GM12865 (cell line): ENCODE measurements at regions not wholly inside any gene's neighbourhood (a gene's known extent, or its start where the extent isn't known, plus 50 kb on each side); places are given as distances from the start of the nearest gene placed in this dataset.

ENCODE experiments used
- DNase-seq: peaks from one replicate; pipeline ENCODE4 v3.0.0; 2010; ENCODE audit warnings: low read depth
- H3K4me3 ChIP-seq: 2 replicates; pipeline ENCODE4 v1.5.1; 2011; ENCODE audit warnings: mild to moderate bottlenecking, low read depth, low read length, control low read depth
- CTCF ChIP-seq: IDR thresholded peaks from 2 replicates; pipeline ENCODE4 v1.5.1; 2011; ENCODE audit warnings: low read length, control low read depth, low read depth, inconsistent platforms; ENCODE audit not compliant: insufficient read depth; ENCODE audit errors: missing control alignments

DNA sequence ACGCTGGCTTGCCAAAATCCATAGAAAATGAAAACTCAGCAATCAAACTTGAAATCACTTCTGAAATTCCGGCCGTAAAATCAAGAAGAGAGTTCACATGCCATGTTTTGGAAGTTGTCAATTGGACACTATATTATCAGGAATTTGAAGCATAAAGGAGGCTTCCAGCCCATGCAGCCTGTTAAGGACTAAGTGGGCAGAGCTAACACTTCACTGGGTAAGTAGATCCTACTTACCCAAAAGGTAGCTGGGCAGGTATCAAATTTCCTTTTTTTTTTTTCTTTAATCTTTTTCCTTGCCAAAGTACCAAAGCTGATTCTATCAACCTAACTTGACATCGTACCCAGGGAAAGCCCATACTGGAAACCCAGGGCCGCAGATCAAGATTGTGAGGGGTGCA, 71.5 kb upstream of the ARHGAP5 start:
- no peak for TF ChIP-seq CTCF
- no peak overlapping the region for H3K4me3 ChIP-seq
- no peak for DNase-seq

- no peak overlapping the region for H3K4me3 ChIP-seq
- no peak for TF ChIP-seq CTCF
- DNase-seq = no peak
These were observed 70.6 kb upstream of the ARHGAP5 start for GRCh38 chr14:32006263-32007110.

DNA sequence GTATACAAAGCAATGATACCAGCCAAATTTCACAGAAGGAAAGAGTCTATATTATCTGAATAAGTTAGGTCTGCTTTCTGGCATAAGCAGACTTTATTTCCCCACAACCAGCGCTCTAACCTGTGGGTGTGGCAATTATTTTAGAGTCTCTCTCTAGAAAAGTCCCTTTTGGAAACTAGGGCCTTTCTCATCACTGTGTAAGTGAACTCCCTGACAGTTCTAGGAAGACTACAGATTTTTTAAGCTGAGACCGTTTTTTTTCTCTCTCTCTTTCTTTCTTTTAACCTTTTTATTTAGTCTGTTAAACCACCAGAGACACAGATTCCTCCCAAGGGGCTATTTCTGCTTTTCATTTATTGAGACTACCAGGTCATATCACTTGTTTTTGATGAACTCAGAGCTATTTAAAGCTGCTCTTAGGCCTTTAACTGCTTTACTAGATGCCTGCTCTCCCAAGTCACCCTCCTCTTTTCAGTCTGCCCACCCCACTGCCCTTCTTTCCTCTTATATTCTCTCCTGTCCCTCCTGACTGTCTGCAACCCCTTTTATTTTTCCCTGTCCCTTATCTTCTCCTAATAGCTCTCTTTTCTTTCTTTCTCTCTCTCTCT, 69.2 kb upstream of the ARHGAP5 start:
- TF ChIP-seq CTCF = no peak
- no peak for DNase-seq
- H3K4me3 ChIP-seq = no peak overlapping the region

DNA sequence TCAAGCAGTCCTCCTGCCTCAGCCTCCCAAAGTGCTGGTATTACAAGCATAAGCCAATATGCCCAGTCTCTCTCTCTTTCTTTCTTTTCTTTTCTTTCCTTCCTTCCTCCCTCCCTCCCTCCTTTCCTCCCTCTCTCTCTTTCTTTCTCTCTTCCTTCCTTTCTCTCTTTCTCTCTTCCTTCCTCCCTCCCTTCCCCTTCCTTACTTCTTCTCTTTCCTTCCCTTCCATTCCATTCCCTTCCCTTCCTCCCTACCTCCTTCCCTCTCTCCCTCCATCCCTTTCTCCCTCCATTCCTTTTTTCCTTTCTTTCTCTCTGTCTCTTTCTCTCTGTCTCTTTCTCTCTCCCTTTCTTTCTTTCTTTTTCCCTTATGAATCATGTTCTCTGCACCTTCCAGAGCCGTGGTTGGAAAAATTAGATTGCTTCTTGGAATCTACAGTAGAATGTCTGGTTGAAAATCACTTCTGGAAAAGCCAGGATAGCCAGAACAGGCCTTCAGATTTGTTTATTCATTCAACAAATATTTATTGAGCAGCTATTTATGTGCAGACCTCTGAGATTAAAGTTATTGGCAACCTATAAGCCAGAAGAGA, 68.4 kb upstream of the ARHGAP5 start:
- no peak for TF ChIP-seq CTCF
- no peak for DNase-seq
- no peak overlapping the region for H3K4me3 ChIP-seq

DNA sequence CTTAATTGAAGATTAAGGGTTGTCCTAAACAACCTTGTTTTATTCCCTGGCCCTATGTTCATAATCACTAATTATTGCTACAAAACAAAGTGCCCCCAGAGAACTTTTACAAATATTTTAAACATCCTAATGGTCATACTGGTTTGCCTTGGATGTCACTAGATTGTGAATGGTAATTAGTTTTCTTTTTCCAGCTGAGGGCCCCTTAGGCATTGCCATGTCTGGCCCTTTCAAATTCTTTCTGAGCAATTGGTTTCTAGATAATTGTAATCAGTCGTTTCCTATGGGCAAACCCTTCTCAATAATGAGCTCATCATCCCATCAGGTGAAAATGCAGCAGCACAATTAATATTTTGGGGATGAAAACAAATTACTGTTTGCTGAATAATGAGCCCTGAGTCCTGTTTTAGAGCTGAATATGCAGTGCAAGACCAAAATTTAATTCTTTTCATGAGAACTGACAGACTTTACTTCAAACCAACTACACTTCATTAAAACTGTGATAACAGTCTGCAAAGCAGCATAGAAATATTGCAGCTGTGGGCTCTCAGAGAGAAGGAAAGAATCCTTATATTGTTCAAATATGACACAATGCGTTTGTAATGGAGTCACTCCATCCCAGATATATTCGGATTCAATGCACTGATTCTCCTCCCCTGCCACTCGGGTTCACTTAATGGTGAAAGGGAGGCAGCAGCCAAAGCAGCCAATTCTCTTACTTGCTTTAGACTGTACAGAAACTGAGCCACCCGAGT, 67.7 kb upstream of the ARHGAP5 start:
- TF ChIP-seq CTCF = no peak
- no peak overlapping the region for H3K4me3 ChIP-seq
- no peak for DNase-seq

- no peak for DNase-seq
- no peak for TF ChIP-seq CTCF
- H3K4me3 ChIP-seq = no peak overlapping the region
These were observed 67.0 kb upstream of the ARHGAP5 start for GRCh38 chr14:32009976-32010581.
